NCI-H748 (cell line): ENCODE measurements at regions not wholly inside any gene's neighbourhood (a gene's known extent, or its start where the extent isn't known, plus 50 kb on each side); places are given as distances from the start of the nearest gene placed in this dataset.

Source experiments
- DNase-seq: peaks from one replicate; lab custom pipeline; 2025; ENCODE audit not compliant: unreplicated experiment; lab: John Stamatoyannopoulos, UW

DNA sequence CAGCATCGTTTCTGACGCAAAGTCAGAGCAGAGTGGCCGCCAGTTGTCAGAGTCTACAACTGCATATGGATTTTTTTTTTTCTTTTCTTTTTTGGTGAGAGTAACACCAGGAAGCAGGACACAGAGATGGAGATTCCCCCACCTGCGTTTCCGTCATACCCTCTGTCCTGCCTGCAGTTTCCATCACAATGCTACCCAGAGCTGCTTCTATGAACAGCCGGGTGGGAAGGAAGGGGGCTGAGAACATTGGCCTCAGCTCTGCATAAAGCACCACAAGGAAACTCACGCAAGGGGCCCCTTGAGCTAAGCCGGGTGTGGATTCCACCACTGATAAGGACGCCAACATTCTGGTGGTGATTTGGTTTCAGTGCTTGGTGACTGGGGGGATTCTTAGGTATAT is 183.5 kb upstream of the AFDN start:
- DNase-seq, result no peak

DNA sequence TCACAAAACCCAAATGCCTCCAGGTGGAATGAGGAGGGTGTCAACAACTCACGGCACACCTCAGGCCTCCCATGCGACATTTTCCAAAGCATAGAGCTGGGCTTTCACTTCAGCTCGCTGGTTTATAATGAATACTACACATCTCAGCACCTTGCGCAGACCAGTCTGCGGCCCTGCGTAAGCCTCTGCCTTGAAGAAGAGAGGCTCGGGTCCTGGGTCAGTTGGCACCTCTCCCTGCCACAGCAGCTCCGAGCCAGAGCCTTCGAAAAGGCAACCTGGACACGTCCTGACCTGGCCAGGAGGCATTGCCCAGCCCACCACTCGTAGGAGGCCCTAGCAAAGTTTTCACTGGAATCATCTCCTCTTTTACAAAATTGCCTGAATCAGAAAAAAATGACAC is 183.0 kb upstream of the AFDN start:
- DNase-seq, result no peak

DNA sequence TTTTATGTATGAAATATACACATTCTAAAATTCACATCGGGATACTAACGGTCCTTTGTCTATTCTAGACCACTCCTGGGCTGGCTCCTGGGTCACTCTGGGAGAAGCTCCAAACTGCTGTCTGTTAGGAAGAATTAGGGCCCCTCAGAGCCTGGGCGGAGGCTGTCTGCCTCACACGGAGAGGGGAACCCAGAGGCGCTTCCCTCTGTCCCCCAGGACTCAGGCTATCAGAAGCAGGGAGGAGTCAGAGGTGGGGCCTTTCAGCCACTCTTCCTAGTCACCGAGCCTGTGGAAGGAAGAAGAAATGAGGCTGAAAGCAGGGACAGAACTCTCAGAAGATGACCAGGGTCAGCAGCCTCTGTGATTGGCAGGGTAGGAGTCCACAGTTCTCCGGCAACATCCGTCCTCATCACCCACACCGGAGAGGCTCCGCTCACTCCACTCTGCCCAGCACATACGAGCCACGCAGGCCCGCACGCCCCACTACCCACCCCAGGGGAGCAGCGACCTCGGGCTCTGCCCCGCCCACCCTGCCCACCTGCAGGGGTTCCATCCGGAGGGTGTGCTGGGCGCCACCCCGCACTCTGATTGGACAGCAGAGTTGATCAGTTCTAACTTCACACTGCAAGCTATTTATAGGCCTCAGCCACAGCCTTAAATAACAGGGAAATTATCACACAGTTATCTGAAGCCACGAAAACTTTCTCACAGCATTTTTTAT is 182.1 kb upstream of the AFDN start:
- no peak for DNase-seq

DNA sequence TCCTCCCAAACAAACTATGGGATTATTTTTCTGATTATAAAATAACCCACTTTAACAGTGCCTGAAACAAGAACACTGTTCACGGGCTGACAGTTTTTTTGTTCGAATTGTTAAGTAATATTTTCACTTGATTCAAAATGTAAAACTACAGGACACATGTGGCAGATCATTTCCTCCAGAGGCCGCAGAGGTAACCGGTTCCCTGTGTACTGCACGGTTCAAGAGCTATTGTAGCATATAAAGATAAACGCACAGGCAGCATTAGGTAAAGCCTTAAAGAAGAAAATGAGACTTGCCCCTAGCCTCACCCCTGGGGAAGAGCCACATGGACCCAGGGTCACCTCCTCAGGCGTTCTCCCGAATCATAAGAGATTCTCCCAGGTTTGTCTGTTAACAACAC is 181.3 kb upstream of the AFDN start:
- no peak for DNase-seq

DNA sequence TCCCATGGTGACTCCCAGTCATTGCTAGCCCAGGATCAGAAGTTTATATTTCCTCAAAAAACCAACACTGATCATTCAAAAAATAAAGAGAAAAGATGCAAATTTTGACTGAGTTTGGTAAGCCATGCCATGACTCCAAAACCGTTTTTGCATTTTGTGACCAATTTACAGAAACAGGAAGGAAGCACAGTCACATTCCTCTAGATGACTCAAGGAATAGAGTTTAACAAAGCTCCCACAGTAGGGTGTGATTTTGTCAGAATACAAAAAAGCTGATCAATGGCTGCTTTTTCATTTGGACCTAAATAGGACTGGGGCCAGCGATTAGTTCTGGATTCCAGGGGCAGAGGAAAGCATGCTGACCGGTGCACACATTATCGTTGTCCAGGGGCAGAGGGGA is 179.4 kb upstream of the AFDN start:
- DNase-seq, result no peak

DNA sequence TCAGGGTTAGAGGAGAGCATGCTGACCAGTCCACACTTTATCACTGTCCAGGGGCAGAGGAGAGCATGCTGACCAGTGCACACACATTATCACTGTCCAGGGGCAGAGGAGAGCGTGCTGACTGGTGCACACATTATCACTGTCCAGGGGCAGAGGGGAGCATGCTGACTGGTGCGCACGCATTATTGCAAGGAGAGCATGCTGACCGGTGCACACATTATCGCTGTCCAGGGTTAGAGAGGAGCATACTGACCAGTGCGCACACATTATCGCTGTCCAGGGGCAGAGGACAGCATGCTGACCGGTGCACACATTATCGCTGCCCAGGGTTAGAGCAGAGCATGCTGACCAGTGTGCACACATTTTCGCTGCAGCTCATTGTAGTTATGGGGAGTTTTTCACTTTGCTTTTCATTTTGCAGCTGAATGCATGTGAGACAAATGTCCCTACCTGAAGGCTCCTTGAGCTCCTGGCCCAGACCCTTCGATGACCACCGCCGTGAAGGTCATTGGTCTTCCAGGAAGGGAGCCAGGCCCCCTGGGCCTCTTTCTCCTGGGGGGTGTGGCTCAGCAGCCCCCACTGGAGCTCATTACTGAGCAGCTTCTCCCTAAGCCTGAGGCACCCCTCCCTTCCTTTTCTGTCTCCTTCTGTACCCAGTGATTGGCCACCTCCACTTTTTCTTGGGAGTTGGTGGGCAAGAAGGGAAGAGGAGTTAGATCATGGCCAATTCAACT is 178.8 kb upstream of the AFDN start:
- DNase-seq, result no peak

DNA sequence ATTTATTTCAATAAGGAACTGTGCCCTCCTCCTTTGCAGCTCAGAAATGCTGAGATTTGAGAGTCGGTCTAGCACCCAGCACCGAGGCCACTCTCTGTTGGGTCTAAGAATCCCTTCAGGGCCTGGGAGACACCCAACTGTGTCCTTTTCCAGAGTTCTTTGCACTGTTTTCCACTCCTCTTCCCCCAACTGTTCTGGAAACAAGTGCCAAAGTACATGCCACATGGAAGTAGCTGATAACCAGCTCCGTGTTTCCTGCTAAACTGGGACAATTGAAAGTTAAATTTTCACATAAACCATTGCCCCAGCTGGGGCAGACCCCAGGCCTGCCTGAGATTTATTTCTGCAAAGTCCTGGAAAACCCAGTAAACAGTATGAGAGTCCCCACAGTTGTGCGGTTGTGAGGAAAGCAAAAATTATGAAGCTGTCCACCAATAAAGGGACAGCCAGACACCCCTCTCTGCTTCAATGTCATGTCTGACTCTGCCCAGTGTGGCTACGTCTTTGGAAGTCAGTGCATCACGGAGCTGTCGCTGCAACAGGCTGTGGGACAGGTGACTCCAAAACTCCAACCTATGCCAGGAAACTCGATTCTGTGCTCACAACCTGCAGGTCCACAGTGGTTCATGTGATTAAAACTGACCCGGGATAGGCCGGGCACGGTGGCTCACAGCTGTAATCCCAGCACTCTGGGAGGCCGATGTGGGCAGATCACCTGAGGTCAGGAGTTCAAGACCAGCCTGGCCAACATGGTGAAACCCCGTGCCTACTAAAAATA is 178.0 kb upstream of the AFDN start:
- DNase-seq, result no peak

DNA sequence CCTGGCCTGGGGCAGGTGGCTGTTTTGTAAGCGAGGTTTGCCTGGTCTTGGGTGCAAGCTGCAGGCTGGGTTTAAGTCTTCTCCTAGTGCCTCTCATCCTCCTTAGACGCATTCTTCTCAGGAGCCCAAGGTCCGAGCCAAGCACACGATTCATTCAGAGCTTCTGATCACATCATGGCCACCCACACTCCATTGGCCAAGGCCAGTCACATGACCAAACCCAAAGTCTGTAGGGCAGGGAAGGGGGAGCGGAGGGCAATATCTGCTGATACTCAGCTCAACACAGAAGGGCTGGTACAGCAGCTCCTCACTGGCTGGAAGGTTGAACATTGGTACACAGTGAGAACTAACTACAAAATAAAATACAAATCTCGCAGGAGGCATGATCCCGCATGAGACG is 177.2 kb upstream of the AFDN start:
- DNase-seq, result no peak

DNA sequence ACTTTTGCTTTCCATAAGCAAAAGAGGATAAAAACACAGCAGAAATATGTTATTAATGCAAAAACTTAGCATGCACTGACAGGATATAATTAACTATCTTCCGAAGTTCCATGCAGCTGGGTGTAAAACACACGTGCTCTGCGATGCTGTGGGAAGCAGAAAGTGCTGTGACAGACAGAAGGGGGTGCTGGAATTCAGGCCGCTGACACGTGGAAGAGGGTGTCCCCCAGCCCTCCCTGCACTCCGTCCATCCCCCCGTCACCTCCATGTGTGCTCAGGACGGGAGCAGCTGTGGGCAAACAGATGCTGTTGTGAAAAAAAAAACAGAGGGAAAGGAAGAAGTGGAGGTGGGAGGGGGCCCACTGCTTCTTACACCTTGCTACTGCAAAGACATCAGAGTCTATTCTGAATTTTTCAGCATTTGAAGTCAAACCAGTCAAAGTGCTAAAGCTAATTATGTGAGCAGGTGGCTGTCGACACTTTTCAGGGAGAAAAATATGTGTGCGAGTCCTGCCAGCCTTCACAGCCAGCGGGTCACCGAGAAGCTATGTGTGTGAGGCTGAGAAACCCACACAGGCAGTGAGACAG is 175.9 kb upstream of the AFDN start:
- DNase-seq, result no peak

DNA sequence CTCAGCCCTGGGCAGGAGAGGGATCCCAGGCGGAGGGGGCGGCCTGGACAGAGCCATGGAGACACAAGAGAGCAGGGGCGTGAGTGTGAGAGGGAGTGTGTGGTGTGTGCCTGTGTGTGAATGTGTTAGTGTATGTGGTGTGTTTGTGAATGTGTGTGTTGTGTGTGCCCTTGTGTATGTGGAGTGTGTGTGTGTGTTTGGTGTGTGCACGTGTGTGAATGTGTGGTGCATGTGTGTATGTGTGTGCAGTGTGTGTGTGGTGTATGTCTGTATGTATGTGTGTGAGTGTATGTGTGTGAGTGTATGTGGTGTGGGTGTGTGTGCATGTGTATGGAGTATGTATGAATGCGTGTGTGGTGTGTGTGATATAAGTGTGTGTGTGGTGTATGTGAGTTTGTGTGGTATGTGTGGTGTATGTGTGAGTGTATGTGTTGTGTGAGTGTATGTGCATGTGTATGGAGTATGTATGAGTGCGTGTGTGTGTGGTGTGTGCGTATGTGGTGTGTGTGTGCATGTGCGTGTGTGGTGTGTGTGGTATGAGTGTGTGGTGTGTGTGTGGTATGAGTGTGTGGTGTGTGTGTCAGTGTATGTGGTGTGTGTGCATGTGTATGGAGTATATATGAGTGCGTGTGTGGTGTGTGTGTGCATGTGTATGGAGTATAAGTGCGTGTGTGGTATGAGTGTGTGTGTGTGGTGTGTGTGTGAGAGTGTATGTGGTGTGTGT is 175.2 kb upstream of the AFDN start:
- no peak for DNase-seq

DNA sequence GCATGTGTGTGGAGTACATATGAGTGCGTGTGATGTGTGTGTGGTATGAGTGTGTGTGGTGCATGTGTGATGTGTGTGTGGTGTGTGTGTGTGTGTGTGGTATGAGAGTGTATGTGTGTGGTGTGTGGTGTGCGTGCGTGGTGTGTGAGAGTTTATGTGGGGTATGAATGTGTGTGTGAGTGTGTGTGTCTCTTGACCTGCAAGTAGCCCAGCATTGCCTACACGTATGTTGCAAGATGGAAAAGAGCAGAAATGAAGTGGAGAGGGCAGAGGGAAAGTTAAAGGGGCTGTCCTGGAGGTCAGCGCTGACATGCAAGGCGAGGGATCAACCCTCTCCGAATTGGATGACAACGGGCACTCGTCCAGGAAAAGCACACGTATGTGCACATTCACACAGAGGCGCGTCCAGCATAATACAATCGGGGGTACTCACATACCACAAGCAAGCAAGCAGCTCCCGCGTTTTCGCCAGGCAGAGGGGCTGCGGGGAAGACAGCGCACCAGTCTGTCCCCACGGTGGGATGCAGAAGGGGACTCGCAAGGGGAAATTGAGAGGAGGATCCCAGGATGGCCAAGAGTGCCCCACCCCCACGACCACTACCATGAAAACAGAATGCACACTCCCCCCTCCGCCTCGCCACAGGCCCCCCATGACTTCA is 174.5 kb upstream of the AFDN start:
- DNase-seq, result no peak

DNA sequence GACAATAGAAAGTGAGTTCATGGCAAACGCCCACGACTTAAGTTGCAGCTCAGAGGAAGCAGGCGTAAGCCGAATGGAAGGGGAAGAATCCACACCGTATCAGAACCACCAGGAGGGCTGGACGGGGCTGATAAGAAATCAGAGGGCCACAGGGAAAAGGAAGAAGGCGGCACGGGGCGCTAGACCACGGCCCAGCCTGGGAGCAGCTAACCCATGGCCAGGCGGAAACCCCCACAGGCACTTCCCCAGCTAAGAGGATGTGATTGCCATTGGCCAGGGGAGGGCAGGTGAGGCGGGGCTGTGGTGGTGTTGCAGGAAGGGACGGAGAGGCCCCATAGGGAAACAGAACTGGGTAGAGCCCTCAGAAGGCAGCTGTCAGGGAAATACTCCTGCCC is 174.0 kb upstream of the AFDN start:
- no peak for DNase-seq

DNA sequence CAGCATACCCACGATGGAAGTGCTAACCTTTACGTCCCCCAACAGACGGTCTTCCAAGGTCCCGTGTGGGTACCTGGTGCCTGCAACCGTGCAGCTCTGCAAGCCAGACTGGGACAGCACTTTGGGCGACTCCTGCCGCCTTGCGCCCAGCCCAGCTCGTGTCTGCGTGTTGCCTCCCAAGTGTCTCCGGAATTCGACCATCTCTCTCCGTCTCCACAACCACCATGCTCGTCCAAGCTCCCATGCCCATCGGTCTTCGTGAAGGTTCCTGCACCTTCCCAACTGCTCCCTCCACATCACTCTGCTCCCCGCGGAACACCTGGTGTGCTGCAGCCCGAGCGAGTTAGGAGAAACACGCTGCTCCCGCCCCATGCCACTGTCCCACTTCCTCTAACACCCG is 173.2 kb upstream of the AFDN start:
- DNase-seq, result no peak

DNA sequence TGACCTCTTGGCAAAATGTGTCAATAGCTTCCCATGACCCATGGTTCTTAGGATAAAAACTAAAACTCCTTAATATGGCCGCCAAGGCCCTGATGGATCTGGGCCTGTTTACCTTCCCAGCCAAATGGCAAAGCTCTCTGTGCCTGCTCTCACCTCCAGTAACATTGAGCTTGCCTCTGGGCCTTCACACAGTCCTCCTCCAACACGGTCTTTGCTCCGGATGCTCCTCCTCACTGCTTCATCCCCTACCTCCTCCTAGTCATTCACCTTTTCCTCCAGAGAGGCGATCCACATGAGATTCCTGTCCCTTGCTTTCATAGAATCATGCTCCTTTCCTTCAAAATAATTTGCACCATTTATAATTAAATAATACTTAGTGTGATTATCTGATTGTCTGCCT is 172.3 kb upstream of the AFDN start:
- no peak for DNase-seq

DNA sequence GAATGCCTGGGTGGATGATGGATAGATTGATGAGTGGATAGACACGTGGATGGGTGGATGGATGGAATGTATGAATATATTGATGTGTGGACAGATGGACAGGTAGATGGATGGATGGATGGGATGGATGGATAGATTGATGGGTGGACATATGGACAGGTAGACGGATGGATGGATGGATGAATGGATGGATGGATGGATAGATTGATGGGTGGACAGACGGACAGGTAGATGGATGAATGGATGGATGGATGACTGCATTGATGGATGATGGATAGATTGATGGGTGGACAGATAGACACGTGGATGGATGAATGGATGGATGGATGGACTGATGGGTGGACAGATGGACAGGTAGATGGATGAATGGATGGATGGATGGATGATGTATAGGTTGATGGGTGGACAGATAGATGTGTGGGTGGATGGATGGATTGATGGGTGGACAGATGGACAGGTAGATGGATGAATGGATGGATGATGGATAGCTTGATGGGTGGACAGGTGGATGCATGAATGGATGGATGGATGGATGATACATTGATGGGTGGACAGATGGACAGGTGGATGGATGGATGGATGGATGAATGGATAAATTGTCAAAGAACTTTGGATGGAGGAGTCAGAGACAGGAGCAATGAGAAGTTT is 171.4 kb upstream of the AFDN start:
- DNase-seq, result no peak

DNA sequence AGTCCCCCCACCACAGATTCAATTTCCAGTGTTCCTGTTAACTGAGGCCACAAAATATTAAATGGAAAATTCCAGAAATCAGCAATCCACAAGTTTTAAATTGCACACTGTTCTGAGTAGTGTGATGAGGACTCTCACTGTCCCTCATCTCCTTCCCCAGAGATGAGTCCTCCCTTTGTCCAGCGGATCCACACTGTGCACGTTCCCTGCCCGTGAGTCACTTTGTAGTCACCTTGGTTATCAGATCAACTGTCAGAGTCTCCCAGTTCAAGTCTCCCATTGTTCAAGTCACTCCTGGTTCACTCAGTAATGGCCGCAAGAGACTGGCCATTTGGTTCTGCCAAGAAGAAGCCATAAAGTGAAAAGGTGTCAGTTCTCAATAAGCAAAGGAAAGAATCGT is 168.6 kb upstream of the AFDN start:
- DNase-seq, result no peak

DNA sequence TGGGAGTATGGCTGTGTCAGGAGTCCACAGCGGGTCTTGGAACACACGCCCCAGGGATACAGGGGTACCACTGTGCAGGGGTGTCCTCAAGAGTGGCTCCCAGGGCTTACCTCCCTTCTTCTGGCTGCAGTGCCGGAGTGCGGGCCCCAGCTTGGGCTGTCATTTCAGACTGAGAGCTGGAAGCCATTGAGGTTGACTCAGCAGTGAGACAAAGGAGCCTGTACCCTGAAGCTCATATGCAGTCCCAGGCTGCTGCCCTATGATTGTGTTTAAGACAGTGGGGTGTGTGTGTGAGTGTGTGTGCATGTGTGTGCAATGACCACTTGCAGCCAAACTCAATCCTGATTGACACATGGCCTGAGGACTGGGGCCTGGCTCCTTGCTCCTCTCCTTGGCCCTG is 167.7 kb upstream of the AFDN start:
- no peak for DNase-seq

DNA sequence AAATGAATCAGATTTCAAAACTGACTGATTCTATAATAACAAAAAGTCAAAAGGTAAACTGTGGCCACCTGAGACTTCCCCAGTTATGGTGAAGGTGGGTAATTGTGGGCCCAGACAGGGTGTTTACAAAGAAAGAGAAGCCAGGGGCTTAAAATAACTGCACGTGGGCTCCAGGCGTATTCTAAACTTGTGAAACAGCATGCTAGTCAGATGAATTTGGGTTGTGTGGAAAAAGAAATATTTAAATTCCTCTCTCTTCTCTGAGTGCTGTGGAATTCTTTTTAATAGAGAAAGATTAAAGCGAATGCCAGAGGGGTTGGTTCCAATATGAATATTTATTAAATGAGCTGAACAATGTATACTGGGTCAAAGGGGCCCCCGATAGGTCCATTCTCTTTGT is 166.3 kb upstream of the AFDN start:
- no peak for DNase-seq

DNA sequence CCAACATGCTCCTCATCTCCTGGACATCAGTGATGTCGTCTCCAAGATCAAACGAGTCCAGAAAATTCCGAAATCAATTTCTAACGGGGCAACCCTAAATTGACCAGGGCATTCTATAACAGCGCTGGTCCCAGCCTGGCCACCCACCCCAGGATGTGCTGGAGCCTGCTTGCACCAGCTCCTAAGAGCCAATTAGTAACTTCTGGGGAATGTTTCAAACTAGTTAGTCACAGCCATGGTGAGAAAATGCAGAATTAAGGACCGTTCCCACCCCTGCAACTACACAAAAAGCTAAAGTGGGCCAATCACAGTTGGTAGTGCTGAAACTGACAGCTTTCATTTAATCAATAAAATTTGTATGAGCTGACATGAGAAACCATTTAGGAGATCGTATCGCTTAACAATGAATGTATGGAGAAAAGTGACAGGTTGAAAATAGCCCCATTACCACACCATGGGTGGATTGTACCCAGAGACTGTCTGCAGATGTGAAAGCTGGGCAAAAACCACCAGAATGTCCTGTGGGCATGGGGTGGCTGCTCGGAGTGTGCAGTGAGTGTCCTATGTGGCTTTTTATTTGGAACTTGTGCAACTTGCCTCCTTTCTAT is 165.7 kb upstream of the AFDN start:
- DNase-seq, result no peak

DNA sequence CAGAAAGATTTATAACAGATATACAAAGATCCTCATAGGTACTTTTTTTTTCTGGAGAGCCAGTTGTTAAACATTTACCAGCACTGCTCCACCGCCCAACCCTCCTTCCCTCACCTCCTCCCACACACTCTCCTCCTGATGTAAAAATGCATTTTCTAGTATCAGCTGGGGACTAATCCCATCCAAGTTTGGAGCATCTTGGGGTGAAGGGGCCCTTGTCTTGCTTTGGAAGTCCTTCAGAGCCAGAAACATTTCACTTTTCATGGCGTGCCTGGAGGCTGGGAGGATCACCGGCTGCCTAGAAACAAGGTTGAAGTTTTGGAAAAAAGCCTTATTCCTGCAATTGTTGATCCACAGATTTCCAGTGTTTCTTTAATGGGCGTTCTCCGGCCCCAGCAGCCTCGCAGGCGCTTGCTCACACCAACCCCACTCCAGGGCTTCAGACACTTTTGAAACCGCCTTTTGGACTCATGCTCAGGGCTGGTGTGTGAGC is 165.1 kb upstream of the AFDN start:
- DNase-seq, result no peak
